ENCODE measurements at regions not wholly inside any gene's neighbourhood (a gene's known extent, or its start where the extent isn't known, plus 50 kb on each side); places are given as distances from the start of the nearest gene placed in this dataset.

DNA sequence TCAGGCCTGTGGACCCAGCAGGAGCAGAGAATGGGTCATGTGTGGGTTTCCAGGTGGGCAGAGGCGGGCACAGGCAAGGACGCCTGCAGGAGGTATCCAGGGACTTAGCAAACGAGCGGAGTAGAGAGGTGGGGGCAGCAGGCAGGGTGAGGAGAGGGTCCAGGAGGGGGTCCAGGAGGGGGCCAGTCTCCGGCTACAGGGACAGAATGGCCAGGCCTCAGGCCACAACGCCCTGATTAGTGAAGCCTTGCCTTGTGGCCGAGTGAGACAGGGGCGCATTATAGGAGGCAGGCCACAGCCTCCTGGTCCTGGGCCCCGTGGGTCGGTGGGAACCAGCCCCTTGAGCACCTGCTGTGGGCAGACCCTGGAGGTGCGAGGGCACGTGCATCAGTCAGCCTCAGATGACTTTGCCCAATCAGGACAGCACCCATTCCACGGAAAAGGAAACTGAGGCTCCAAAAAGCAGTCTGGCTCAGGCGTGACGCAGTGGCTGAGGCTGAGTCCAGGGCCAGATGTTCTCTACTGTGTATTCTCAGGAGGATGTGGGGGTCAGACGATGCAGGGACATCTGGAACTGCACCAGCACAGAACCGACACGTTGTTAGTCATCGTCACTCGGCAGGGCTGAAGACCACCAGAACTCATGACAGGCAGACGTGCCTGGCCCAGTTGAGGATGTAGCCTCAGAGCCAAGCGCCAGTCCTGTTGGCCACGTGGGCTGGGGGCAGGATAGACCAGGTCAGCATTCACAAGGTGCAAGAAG, 113.7 kb downstream of the CRYAA start:
- no peak overlapping the region for H3K4me3 ChIP-seq
- H3K27me3 ChIP-seq: no peaks in the 10 kb centered on the region
- DNase-seq: no peak
- no peaks in the 10 kb centered on the region for H3K9me3 ChIP-seq
- TF ChIP-seq CTCF (IDR thresholded peaks at IDR 0.05): no peak
- no peaks in the 10 kb centered on the region for H3K36me3 ChIP-seq
- intact Hi-C loops (cut with DNase I): no loop called here
- no peaks in the 10 kb centered on the region for H3K4me1 ChIP-seq
- no peak overlapping the region for H3K27ac ChIP-seq
- H3K9ac ChIP-seq (ENCODE audit: low read depth in 2 of 2, low read length in 2 of 2): no peak overlapping the region

DNA sequence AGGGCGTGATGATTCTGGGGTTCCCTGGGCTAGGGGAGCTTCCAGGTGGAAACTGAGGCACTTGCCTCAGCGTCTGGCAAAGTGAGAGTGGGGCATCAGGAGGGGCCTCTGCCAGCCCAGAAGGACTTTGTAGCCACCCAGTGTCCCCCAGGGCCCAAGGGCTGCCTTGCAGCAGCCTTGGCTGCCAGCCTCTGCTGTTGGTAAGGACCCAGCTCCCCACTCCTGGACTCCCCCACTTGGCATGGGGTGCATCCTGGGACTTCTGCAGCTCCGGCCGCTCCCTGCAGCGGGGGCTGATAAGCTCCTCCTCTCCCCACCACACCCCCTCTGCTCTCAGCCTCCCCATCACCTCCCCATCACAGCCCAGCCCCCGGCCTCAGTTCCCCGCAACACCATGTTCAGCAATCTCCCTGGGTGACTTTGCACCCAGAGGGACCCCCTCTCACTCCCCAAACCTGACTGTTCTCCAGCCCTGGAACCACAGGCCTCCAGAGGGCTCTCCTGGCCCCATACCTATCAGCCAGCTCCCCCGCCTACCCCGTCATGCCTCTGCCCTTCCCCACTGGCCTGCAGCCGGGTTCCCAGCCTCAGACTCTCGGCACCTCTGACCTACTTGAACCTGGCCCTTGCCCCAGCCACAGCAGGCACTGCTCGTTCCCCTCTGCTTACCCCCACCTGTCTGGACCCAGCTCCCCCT, 113.0 kb downstream of the CRYAA start:
- no peaks in the 10 kb centered on the region for H3K9me3 ChIP-seq
- intact Hi-C loops (cut with DNase I): no loop called here
- no peaks in the 10 kb centered on the region for H3K36me3 ChIP-seq
- TF ChIP-seq CTCF (IDR thresholded peaks at IDR 0.05): no peak
- no peak for DNase-seq
- H3K4me1 ChIP-seq: no peaks in the 10 kb centered on the region
- no peak overlapping the region for H3K4me3 ChIP-seq
- H3K9ac ChIP-seq (ENCODE audit: low read depth in 2 of 2, low read length in 2 of 2): no peak overlapping the region
- H3K27me3 ChIP-seq: no peaks in the 10 kb centered on the region
- H3K27ac ChIP-seq: no peak overlapping the region

- no peak overlapping the region for H3K4me3 ChIP-seq
- H3K9me3 ChIP-seq: no peaks in the 10 kb centered on the region
- no peak for DNase-seq
- intact Hi-C loops (cut with DNase I): no loop called here
- H3K4me1 ChIP-seq: no peaks in the 10 kb centered on the region
- no peaks in the 10 kb centered on the region for H3K36me3 ChIP-seq
- TF ChIP-seq CTCF (IDR thresholded peaks at IDR 0.05): no peak
- H3K9ac ChIP-seq (ENCODE audit: low read depth in 2 of 2, low read length in 2 of 2): no peak overlapping the region
- no peaks in the 10 kb centered on the region for H3K27me3 ChIP-seq
- H3K27ac ChIP-seq: no peak overlapping the region
These were observed 112.3 kb downstream of the CRYAA start for GRCh38 chr21:43280949-43281633.

GRCh38 chr21:43279578-43279894, 110.7 kb downstream of the CRYAA start:
- no peaks in the 10 kb centered on the region for H3K4me1 ChIP-seq
- no peak for DNase-seq
- H3K27ac ChIP-seq: no peak overlapping the region
- no peak overlapping the region for H3K4me3 ChIP-seq
- TF ChIP-seq CTCF (IDR thresholded peaks at IDR 0.05): no peak
- no peaks in the 10 kb centered on the region for H3K9me3 ChIP-seq
- H3K9ac ChIP-seq (ENCODE audit: low read depth in 2 of 2, low read length in 2 of 2): no peak overlapping the region
- no peaks in the 10 kb centered on the region for H3K27me3 ChIP-seq
- H3K36me3 ChIP-seq: no peaks in the 10 kb centered on the region
- intact Hi-C loops (cut with DNase I): no loop called here

- DNase-seq: no peak
- TF ChIP-seq CTCF (IDR thresholded peaks at IDR 0.05): no peak
These were observed 110.2 kb downstream of the CRYAA start for GRCh38 chr21:43278766-43279577.

More at GRCh38 chr21:43278766-43279577, 110.2 kb downstream of the CRYAA start:
- H3K36me3 ChIP-seq: no peaks in the 10 kb centered on the region
- no peaks in the 10 kb centered on the region for H3K9me3 ChIP-seq
- no peaks in the 10 kb centered on the region for H3K27me3 ChIP-seq
- no peak overlapping the region for H3K4me3 ChIP-seq
- H3K27ac ChIP-seq: no peak overlapping the region
- intact Hi-C loops (cut with DNase I): no loop called here
- no peaks in the 10 kb centered on the region for H3K4me1 ChIP-seq
- no peak overlapping the region for H3K9ac ChIP-seq (ENCODE audit: low read depth in 2 of 2, low read length in 2 of 2)
